HL-60 (cell line): ENCODE measurements at regions not wholly inside any gene's neighbourhood (a gene's known extent, or its start where the extent isn't known, plus 50 kb on each side); places are given as distances from the start of the nearest gene placed in this dataset.

Source experiments
- DNase-seq, 2 experiments: peaks; one replicate each; pipeline ENCODE4 v3.0.0-alpha.2; 2010 to 2020; ENCODE audit warnings: low read depth in 1 of 2, low spot score in 1 of 2
- H3K27ac ChIP-seq: fragments of 250-450 bp; sonication (Bioruptor Pico); replicated peaks from 2 replicates; pipeline ENCODE4 v1.5.1; 2020; ENCODE audit warnings: mild to moderate bottlenecking, moderate library complexity
- H3K27me3 ChIP-seq: fragments of 250-450 bp; sonication (Bioruptor Pico); 2 replicates; pipeline ENCODE4 v1.5.1; 2021; ENCODE audit warnings: mild to moderate bottlenecking, moderate library complexity; ENCODE audit not compliant: insufficient read depth, poor library complexity, severe bottlenecking
- H3K4me3 ChIP-seq: replicated peaks from 2 replicates; pipeline ENCODE4 v1.5.1; 2011; ENCODE audit warnings: mild to moderate bottlenecking, control low read depth, low read length; ENCODE audit not compliant: insufficient read depth
- CTCF ChIP-seq: IDR thresholded peaks from one replicate; pipeline ENCODE4 v1.5.1; 2011; ENCODE audit warnings: low read length, control low read depth, inconsistent platforms; ENCODE audit not compliant: insufficient read depth
- GABPA ChIP-seq: IDR thresholded peaks from 2 replicates; pipeline ENCODE4 v1.6.1; 2012; ENCODE audit warnings: low read depth
- POLR2AphosphoS5 ChIP-seq: IDR thresholded peaks from 2 replicates; pipeline ENCODE4 v1.6.1; 2012; ENCODE audit warnings: low read depth
- REST ChIP-seq: IDR thresholded peaks from 2 replicates; pipeline ENCODE4 v1.6.1; 2012; ENCODE audit warnings: low read depth; ENCODE audit not compliant: insufficient replicate concordance
- SPI1 ChIP-seq: IDR thresholded peaks from 2 replicates; pipeline ENCODE4 v1.6.1; 2012; ENCODE audit warnings: low read depth, mild to moderate bottlenecking, borderline replicate concordance

- H3K27me3 ChIP-seq, result no peaks in the 10 kb centered on the region
- H3K27ac ChIP-seq, result no peak overlapping the region
- DNase-seq, result no peak
- no peak overlapping the region for H3K4me3 ChIP-seq
- TF ChIP-seq REST, result no peak
- TF ChIP-seq CTCF, result no peak
- TF ChIP-seq POLR2AphosphoS5, result no peak
- TF ChIP-seq SPI1, result no peak
- no peak for TF ChIP-seq GABPA
Measured at GRCh38 chr3:118116991-118117390, 917.7 kb downstream of the IGSF11 start.

GRCh38 chr3:118126751-118127150 lies 907.9 kb downstream of the IGSF11 start:
- Histone ChIP-seq H3K27ac (no peak overlapping the region), H3K27me3 (no peaks in the 10 kb centered on the region), H3K4me3 (no peak overlapping the region)
- TF ChIP-seq SPI1 (no peak), CTCF (no peak), REST (no peak)
- no peak for DNase-seq

- TF ChIP-seq CTCF (no peak), GABPA (no peak), POLR2AphosphoS5 (no peak), SPI1 (no peak), REST (no peak)
Measured at GRCh38 chr3:118127992-118128391, 906.7 kb downstream of the IGSF11 start.

More at GRCh38 chr3:118127992-118128391, 906.7 kb downstream of the IGSF11 start:
- Histone ChIP-seq H3K27me3 (no peaks in the 10 kb centered on the region), H3K27ac (no peak overlapping the region), H3K4me3 (no peak overlapping the region)
- no peak for DNase-seq
